HG02759 (cell line): ENCODE measurements at regions not wholly inside any gene's neighbourhood (a gene's known extent, or its start where the extent isn't known, plus 50 kb on each side); places are given as distances from the start of the nearest gene placed in this dataset.

Source experiments
- ATAC-seq: cut with Tn5 transposase; IDR thresholded peaks from one replicate; pipeline ENCODE4 v1.9.1; 2021; ENCODE audit warnings: mild to moderate bottlenecking, moderate library complexity; ENCODE audit not compliant: unreplicated experiment

- ATAC-seq, result no peak
Observed at GRCh38 chr2:190809139-190809764, 71.4 kb upstream of the GLS start.

GRCh38 chr2:190809876-190810525 is 70.6 kb upstream of the GLS start:
- no peak for ATAC-seq

GRCh38 chr2:190810981-190811587 is 69.5 kb upstream of the GLS start:
- no peak for ATAC-seq

- no peak for ATAC-seq
Observed at GRCh38 chr2:190811811-190812210, 68.8 kb upstream of the GLS start.

- ATAC-seq, result no peak
Observed at GRCh38 chr2:190812506-190813294, 67.9 kb upstream of the GLS start.

GRCh38 chr2:190815226-190815625 is 65.4 kb upstream of the GLS start:
- ATAC-seq, result no peak

- ATAC-seq, result no peak
Observed at GRCh38 chr2:190817082-190817481, 63.5 kb upstream of the GLS start.

- ATAC-seq, result no peak
Observed at GRCh38 chr2:190819840-190820301, 60.8 kb upstream of the GLS start.

- ATAC-seq, result no peak
Observed at GRCh38 chr2:190820416-190820815, 60.2 kb upstream of the GLS start.

- no peak for ATAC-seq
Observed at GRCh38 chr2:190822043-190822442, 58.6 kb upstream of the GLS start.

GRCh38 chr2:190827720-190828119 is 52.9 kb upstream of the GLS start:
- no peak for ATAC-seq

- ATAC-seq, result no peak
Observed at GRCh38 chr2:190829642-190830041, 51.0 kb upstream of the GLS start.
